GM21529 (cell line): ENCODE measurements at regions not wholly inside any gene's neighbourhood (a gene's known extent, or its start where the extent isn't known, plus 50 kb on each side); places are given as distances from the start of the nearest gene placed in this dataset.

Experiments
- ATAC-seq: cut with Tn5 transposase; IDR thresholded peaks from one replicate; pipeline ENCODE4 v1.9.1; 2021; ENCODE audit not compliant: unreplicated experiment

DNA sequence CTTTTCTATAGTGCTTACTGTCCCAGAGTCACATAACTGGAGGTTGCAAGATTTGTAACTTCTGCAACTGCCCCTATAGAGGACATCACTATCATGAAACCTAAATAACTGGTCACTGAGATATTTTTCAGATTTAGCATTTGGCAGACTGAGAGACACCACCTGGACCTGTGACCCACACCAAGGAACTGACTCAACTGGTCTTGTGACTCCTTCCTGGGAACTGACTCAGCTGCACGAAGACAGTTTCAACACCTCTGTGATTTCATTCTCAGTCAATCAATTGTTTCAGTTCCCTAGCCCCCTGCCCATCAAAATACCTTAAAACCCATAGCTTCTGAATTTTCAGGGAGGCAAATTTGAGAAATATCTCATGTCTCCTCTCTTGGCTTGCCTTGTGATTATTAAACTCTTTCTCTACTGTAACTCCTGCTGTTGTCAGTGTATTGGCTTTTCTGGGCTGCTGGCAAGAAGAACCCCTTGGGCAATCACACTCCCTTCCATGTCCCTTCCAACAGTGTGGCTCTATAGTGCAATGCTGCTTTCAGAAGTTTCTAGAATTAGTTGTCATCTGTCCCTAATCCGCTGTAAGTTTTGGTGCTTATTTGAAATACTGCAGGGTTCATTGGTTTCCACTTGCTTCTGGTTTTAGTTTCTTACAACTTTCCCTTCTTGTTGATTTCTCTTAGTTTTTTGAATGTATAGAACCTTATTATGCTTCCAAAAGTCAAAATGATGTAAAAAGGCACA, 127.8 kb upstream of the ADCY1 start:
- peak; percentile 69 for ATAC-seq

DNA sequence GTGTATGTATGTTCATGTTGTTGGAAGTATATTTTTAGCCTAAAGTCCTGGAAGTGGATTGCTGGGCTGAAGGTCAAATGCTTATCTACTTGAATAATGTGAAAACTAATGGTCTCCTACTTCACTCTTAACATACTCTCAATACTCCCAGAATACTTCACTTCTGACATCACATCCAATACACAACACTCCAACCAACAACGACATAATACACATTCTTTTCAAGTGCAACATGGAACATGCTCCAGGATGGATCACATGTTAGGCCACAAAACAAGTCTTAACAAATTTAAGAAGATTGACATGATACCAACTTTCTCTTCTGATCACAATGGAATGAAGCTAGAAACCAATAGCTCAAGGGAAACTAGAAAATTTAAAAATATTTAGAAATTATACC, 126.9 kb upstream of the ADCY1 start:
- no peak for ATAC-seq

DNA sequence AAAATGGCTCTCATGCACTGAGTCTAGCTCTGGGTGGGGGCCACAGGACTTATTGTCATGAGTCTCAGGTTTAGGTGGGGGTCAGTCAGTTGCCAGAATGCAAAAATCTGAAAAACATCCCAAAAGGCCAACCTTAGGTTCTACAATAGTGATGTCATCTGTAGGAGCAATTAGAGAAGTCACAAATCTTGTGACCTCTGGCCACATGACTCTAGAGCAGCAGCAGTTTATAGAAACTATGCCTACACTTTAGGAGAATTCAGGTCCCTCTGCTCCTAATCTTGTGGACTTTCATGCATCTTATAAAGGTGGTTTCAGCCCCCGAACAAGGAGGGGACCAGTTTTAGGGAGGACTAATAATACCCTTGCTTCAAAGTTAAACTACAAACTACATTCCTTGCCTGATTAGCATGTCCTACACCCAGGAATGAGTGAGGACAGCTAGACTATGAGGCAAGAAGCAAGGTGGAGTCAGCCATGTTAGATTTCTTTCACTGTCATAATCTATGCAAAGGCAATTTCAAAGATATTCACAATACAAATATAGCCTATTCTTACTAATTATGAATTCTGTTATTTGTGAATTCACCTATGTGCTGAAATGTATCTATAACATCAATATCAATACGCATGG, 123.5 kb upstream of the ADCY1 start:
- no peak for ATAC-seq

DNA sequence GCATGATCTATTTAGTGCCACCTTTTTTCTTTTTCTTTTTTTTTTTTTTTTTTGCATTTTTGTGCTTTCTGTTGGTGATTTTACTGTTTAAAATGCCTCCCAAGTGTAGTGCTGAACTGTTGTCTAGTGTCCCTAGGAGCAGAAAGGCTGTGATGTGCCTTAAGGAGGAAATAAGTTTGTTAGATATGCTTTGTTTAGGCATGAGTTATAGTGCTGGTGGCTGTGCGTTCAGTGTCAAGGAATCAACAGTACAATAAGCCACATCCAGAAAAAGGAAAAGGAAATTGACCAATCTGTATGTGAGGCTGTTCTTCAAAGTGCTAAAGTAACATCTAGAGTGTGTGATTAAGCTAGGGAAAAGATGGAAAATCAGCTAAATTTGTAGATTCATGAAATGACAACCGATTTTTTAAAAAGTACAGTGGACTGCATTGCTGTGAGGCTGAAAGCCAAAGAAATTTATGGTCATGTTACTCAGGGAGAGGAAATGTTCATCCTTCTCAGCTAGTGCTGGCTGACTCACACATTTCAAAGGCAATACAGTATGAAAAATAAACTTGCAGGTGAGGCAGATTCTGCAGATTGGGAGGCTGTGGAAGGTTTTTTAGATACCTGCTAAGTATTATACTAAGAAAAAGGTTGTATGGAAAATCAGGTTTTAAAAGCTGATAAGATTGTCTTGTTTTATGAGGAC, 122.7 kb upstream of the ADCY1 start:
- no peak for ATAC-seq

DNA sequence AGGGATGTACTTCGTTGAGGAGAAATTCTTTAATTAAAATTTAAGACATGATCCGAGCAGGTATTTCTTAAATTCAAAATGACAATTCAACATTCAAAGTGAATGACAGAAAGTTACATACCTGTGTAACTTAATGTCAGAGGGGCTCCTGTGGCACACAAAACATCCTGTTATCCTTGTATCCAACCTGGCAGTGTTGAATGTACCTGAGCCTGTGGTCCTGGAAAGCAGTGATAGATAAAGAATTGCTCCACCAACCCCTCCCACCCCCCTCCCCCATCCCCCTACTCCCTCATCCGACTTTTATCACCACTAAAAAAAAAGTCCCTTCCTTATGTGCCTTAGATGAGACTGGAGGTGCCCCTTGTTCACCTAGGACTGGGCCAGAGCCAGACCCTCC, 119.4 kb upstream of the ADCY1 start:
- no peak for ATAC-seq

DNA sequence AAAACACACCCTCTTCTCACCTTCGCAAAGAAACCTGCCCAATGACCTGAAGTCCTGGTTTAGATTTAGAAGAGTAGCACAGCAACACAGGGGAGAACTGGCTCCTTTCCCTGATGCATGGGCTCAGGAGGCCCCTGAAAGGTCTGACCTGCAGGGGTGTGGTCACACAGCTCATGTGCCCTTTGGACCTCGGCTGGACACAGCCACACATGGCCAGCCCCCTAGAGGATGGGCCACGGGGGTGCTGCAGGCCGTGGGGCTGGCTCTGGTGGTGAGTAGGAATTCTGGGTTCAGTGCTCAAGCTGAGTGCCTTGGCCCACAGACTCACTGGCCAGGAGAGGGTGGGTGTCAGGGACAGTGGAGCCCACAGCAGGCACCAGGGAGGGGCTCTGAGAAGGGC, 118.5 kb upstream of the ADCY1 start:
- ATAC-seq = no peak

DNA sequence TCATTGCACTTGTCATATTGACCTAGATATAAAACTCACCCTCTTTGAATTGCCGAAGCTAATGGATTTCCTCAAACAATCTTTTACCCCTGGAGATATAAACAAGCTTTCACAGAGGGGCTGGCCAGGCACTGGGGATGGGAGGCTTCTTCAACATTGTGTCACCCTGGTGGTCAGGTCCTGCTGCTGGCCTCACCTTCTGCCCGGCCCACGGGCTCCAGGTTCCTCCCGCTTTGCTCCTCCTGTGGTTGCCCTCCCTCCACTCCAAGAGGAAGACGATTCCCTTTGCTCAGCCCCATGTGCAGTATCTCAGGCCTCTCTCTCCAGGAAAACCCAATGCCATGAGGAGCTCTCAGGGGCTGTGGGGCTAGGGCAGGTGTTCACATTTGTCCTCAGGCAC, 118.1 kb upstream of the ADCY1 start:
- no peak for ATAC-seq

DNA sequence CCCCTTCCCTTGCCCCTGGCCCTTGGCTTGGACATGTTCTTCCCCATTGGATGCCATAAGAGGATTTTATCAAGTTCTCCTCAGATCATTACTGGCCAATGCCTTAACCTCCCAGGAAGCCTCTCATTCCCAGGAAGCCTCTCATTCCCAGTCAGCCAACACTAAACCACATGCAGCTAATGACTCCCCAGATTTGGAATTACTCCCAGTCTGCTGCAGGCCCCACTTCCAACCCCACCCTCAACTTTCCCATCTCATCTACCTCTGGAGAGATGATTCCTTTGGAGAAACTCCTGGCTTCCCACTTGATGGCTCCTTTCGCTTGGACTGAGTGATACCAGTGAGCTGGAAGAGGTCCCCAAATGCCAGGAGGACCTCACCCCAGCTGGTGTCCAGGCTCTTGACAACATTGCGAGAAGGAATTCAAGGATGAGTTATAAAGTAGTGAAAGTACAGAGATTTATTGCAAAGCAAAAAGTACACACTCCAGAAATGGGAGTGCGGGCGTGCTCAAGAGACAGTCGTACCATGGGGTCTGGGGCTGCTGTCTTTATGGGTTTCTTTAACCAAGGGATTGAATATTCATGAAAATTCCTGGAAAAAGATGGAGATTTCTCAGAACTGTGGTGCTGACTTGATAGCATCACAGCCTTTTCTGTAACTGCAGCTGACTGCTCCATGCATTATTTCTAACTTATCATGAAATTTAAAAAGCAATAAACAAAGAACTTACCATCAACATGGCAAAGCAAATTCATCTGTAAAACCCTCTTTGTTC, 117.2 kb upstream of the ADCY1 start:
- ATAC-seq = no peak

DNA sequence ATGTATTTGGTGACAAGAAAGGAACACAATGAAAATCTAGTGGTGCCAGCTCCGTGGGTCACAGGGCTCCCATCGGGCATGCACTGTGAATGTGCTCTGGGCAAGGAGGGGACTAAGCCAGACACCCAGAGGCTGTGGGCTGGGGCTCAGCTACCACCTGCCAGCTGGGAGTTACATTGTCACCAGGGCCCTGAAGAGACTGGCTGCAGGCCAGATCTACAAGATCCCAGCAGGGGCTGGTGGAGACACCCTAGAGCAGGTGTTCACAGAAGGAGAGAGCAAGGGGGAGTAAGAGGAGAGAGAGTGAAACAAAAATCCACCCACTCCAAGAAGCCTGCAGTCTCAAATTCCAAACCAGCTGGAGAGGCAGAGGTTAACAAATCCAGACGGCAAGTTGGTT, 116.6 kb upstream of the ADCY1 start:
- no peak for ATAC-seq

DNA sequence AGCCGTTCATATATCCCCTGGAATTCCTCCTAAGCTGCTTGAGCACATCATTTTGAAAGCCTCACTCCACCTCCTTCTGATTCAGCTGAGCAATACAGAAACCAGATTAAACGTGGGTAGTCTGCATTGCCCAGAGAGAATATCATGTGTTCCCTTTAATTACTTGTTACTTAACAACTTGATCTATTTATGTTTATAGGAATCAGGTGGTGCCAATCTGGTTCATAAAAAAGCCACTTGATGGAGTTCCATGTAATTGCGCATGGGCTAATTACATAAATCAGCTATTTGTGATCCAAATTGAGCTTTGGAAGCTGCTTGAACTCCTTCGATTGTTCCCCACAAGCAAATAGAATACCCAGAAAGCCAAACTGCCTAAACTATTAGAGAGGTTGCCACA, 114.7 kb upstream of the ADCY1 start:
- no peak for ATAC-seq

DNA sequence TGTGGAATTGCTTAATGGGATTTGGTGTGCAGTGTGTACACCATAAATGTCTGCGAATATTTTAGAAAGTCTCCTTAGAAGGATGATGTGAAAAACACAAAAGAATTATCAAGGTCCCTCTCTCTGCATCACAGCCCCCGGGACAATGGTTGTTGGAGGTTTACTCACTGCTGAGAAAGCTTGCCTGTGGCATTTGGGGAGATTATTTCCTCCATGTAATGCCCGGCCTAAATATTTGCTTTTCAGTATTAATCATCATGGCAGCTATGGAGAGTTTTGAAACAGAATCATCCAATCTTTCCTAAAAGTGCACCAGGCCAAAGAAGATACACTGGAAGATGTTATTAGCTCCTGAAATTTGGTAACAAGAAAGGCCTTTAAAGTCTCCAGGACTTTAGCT, 113.8 kb upstream of the ADCY1 start:
- ATAC-seq = no peak

DNA sequence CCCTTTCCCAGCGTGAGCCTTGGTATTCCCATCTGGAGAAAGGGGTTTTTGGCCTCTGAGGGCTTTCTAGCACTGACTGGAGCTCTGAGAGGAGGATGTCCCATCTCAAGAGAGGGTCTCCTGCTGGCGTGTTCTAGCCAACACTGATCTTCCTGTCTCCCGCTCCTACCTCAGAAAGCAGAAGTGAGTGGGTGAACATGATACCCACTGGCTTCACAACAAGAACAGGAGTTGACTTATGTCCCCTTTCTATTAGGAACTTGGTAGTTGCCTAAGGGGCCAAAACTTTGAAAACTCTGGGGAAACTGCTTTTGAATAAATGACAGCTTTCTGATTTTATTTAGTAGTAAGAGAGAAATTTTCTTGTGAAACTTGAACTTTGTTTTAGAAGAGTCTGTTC, 113.1 kb upstream of the ADCY1 start:
- no peak for ATAC-seq

DNA sequence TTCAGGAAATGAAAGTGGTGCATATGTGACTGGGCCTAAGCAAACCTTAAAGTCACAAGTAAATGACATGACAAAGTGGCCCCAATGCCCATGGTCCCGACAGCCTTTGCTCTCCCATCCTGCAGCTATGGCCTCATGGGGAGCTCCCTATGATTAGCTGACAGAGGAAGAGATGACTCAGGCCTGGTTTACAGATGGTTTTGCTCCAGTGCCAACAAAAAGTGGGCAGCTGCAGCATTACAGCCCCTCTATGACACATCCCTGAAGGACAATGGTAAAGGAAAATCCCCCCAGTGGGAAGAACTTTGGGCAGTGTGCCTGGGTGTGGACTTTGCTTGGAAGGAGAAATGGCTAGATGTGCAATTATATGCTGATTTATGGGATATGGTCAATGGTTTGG, 105.1 kb upstream of the ADCY1 start:
- ATAC-seq = no peak

DNA sequence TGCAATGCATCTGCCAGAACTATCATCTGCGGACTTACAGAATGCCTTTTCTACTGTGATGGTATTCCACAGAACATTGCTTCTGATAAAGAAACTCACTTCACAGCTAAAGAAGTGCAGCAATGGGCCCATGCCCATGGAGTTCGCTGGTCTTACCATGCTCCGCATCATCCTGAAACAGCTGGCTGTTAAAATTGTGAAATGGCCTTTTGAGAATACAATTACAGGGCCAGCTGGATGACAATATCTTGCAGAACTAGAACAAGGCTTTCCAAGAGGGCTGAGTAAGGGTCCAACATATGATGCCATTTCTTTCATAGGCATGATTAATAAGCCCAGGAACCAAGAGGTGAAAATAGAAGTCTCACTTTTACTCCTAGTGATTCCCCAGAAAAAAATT, 104.1 kb upstream of the ADCY1 start:
- ATAC-seq = no peak

DNA sequence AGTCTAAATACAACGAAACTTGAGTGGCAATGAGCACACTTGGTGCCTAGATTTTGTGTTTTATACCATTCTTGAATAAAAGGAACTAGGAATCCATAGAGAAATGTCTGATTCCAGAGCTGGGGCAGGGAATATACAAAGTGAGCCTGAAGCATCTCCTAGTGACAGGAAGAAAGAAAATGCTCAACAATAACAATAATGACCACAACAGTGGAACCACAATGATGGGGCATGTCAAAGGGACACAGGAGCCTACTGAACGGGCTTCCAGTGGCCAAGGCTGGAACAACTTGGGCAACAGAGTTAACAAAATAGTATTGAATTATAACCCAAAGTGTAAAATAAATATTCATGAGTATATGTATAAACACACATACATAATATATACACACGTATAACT, 94.4 kb upstream of the ADCY1 start:
- ATAC-seq = no peak

DNA sequence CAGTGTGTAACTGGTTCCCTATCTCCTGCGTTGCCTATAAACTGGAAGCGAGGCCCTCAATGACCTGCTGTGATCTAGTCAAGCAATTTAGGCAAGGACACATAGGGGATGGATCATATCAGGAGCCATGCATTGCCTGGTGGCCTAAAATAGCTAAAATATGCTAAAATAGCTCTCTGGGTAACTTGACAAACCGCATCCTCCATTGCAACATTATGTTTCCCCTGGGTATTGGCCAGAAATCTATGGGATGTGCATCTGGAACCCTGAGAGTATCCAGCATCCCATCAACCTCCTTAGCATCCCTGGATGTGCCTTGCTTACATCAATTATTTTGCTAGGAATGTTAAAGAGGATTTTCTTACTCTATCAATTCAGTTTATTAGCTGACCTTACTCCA, 91.7 kb upstream of the ADCY1 start:
- ATAC-seq = no peak

DNA sequence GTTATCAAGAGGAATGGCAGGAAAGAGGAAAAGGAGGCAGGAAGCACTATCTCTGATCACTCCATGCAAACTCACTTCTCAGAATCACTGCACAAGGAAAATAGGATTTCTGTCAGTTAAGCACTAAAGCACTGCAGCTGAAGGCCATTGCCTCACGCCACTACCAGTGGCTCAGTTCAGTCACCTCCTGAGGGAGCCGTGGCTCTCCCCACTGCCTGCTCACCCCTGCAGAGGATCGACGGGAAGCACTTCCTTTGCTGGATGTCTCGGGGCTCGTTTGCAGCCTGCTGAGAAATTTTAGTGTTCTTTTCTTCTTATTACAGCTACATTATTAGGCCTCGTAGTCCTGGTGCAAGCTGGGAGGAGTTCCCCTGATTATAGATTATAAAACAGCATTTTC, 90.1 kb upstream of the ADCY1 start:
- ATAC-seq = no peak

DNA sequence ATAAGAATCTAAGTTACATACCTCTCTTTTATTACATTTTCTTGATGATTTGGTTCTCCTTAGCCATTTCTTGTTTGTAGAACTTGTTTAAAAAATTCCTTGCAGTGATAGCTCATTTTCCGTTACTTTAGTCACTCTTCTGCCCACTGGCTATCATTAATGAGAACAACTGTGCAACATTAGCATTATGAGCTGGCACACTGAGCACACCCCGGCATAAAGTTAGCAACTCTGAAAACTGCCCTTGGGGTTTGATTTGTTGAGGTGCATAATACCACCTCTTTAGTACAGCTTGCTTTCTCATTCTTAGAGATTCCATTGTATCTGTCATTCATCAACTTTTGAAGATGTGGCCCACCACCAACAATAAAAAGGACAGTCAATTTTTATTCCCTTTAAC, 87.6 kb upstream of the ADCY1 start:
- no peak for ATAC-seq

DNA sequence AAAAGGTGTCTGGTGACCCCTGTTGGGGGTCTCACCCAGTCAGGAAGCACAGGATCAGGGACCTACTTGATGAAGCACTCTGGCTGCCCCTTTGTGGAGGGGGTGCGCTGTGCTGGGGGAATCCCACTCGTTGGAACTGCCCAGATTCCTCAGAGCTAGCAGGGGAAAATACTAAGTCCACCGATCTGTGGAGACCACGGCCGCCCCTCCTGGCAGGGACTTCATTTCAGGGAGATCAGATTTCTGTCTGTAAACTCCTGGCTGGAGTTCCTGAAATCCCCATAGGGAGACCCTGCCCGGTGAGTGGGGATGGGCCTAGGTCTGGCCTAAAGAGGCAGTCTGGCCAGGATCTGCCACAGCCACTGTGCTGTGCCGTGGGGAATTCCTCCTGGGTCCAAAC, 79.3 kb upstream of the ADCY1 start:
- ATAC-seq = no peak

DNA sequence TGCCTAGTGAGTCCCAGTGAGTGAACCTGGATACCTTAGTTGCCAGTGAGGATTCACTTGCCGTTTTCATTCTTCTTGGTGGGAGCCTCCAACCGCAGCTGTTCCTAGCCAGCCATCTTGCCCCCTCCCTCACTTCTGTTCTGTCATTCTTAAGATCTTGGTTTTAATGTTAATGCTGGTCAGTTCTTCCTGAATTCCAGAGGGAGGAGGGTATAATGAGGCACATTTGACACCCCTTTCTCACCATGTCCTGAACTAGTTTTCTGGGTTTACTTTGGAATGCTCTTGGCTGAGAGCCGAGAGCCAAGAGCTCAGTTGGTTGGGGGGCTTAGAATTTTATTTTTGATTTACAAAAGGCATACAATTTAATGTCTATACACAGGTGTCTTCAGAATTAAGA, 78.5 kb upstream of the ADCY1 start:
- no peak for ATAC-seq

DNA sequence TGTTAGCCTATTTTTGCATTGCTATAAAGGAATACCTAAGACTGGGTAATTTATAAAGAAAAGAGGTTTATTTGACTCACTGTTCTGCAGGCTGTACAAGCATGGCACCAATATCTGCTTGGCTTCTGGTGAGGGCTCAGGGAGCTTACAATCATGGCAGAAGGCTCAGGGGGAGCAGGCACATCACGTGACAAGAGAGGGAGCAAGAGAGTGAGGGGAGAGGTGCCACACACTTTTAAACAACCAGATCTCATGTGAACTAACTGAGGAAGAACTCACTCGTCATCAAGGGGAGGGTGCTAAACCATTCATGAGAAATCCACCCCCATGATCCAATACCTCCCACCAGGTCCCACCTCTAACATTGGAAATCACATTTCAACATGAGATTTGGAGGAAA, 73.9 kb upstream of the ADCY1 start:
- no peak for ATAC-seq

DNA sequence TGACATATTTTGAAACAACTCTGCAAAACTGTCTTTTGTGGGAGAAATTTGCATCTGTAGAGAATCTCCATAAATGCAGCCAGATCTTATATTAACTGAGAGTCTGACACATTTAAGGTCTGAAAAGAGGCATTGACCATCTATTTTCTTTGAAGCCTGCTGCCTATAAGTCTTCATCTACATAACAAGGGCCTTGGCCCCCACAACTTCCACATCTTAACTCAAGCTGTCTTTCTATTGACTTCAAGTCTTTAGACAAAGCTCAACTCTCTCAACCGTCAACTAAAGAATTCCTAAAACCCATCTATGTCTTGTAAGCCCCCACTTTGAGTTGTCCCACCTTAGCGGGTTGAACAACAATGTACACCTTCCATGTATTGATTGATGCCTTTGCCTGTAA, 72.4 kb upstream of the ADCY1 start:
- no peak for ATAC-seq
